Panc1 (cell line): ENCODE measurements at regions not wholly inside any gene's neighbourhood (a gene's known extent, or its start where the extent isn't known, plus 50 kb on each side); places are given as distances from the start of the nearest gene placed in this dataset.

Source experiments
- CTCF ChIP-seq: fragments of 450-650 bp; IDR thresholded peaks from 2 replicates; pipeline ENCODE4 v1.5.1; 2017; ENCODE audit warnings: mild to moderate bottlenecking
- POLR2AphosphoS5 ChIP-seq: IDR thresholded peaks from 2 replicates; pipeline ENCODE4 v1.6.1; 2012; ENCODE audit warnings: mild to moderate bottlenecking, low read depth, low read length, moderate library complexity

- no peak for TF ChIP-seq POLR2AphosphoS5
- no peak for TF ChIP-seq CTCF
These were observed 91.1 kb downstream of the CH25H start for GRCh38 chr10:89115876-89116627.
